Activated naive CD8-positive, alpha-beta T cell treated with anti-CD3 and anti-CD28 coated beads, Interleukin-2, amount 50 U/mL, for 24 hours (primary cell): ENCODE measurements at regions not wholly inside any gene's neighbourhood (a gene's known extent, or its start where the extent isn't known, plus 50 kb on each side); places are given as distances from the start of the nearest gene placed in this dataset.
"Not testable (repeated sequence)": the region's sequence is repeated elsewhere in the genome, so short reads cannot be mapped to it uniquely, and the experiment has no call there.

Experiments
- ATAC-seq: fragments of 150-1000 bp; cut with Tn5 transposase; one replicate; pipeline ENCODE4 v1.10.0; 2021
- DNase-seq: peaks from one replicate; pipeline ENCODE4 v3.0.0; 2021
- H3K27ac Mint-ChIP-seq: one replicate; pipeline ENCODE4 v1.8.0; 2021; ENCODE audit warnings: mild to moderate bottlenecking, mixed read lengths
- H3K27me3 Mint-ChIP-seq: one replicate; pipeline ENCODE4 v1.8.0; 2021; ENCODE audit warnings: mixed read lengths
- H3K36me3 Mint-ChIP-seq: one replicate; pipeline ENCODE4 v1.8.0; 2021; ENCODE audit warnings: low read depth, mixed read lengths
- H3K4me1 Mint-ChIP-seq: one replicate; pipeline ENCODE4 v1.8.0; 2021; ENCODE audit warnings: mixed read lengths
- H3K4me3 Mint-ChIP-seq: one replicate; pipeline ENCODE4 v1.8.0; 2021; ENCODE audit warnings: mild to moderate bottlenecking, moderate library complexity, mixed read lengths
- H3K9me3 Mint-ChIP-seq: one replicate; pipeline ENCODE4 v1.8.0; 2021; ENCODE audit warnings: mixed read lengths

DNA sequence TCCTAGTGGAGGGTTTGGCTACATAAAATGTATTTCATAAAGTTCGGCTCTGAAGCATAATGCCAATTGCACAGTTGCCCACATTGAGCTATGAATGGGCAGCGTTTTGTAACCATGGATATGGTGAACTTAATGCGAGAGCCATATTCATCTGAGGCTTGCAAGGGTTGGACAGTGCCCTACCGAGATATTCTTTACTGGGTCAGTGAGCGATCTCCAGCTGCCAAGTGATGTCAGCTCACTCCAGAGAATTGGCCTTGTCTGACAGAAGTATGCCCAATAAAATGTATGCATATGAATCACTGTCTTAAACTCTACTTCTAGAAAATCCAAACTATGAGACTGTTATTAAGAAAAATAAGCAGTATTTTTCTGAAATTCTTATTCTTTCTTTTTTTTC, 719.6 kb upstream of the CDH18 start:
- not testable (repeated sequence) for ATAC-seq

DNA sequence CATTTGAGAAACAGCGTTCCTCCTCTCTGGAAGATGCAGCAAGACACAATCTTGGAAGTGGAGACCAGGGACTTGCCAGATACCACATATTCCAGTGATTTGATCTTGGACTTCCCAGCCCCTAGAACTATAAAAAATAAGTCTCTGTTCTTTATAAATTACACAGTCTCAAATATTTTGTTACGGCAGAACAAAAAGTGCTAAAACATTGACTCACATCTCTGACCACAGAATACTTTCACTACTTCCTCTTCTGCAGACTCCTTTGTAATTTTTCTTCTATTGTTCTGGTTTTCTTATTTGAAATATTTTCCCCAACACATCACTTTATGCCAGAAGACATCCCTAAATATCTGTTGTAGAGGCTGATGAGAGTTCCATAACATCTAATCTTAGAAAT, 706.1 kb upstream of the CDH18 start:
- H3K9me3 Mint-ChIP-seq, result peaks cover 9% of the 10 kb centered on the region
- no peak overlapping the region for H3K27ac Mint-ChIP-seq
- no peak for DNase-seq
- H3K36me3 Mint-ChIP-seq, result no peaks in the 10 kb centered on the region
- no peaks in the 10 kb centered on the region for H3K27me3 Mint-ChIP-seq
- ATAC-seq, result no peak
- H3K4me1 Mint-ChIP-seq, result no peaks in the 10 kb centered on the region
- no peak overlapping the region for H3K4me3 Mint-ChIP-seq

More for the DNA sequence above, 719.6 kb upstream of the CDH18 start:
- H3K27ac Mint-ChIP-seq, DNase-seq, H3K4me1 Mint-ChIP-seq, H3K9me3 Mint-ChIP-seq, H3K36me3 Mint-ChIP-seq, H3K27me3 Mint-ChIP-seq, H3K4me3 Mint-ChIP-seq: not testable (repeated sequence)

DNA sequence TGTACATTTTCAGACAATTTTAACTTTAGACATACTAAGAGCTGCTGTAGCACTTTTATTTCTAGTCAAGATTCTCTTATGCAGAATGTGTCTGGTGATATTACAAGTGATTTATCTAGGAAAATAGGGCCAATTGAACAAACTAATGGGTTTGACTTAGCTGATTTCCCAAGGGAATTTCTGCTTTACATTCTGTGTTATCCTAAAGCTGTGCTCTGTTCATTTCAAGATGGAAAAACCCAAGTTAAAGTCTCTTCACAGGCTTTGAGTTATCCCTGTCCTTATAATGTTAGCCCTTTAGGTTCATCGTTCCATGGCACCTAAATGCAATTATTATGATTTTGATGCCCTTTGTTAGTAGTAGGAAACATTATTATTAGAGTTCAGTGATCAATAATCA, 704.9 kb upstream of the CDH18 start:
- no peaks in the 10 kb centered on the region for H3K4me1 Mint-ChIP-seq
- no peak overlapping the region for H3K27ac Mint-ChIP-seq

DNA sequence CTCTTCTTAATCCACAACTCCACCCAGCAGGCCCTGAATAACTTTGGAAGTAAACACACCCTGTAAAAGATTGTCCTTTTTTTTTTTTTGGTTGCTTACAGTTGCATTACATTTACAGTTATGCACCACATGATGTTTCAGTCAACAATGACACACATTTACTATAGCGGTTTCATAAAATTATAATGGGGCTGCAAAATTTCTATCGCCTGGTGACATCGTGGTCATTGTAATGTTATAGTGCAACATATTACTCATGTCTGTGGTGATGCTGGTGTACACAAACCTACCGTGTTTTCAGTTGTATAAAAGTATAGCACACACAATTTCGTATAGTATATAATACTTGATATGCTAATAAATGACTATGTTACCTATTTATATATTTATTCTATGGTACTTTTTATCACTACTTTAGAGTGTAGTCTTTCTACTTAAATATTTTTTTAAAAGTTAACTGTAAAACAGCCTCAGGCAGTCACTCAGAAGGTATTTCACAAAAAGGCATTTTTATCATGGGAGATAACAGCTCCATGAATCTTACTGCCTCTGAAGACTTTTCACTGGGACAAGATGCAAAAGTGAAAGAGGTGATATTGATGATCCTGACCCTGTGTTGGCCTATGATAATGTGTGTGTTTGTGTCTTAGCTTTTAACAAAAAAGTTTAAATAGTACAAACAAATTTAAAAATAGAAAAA, 695.4 kb upstream of the CDH18 start:
- Mint-ChIP-seq H3K4me1 (peaks cover 3% of the 10 kb centered on the region), H3K27ac (no peak overlapping the region), H3K27me3 (no peaks in the 10 kb centered on the region), H3K4me3 (no peak overlapping the region), H3K36me3 (no peaks in the 10 kb centered on the region), H3K9me3 (peaks cover 8% of the 10 kb centered on the region)
- no peak for ATAC-seq
- no peak for DNase-seq

More for the DNA sequence above, 704.9 kb upstream of the CDH18 start:
- H3K27me3 Mint-ChIP-seq, result no peaks in the 10 kb centered on the region
- H3K9me3 Mint-ChIP-seq, result peaks cover 9% of the 10 kb centered on the region
- no peak for ATAC-seq
- H3K36me3 Mint-ChIP-seq, result no peaks in the 10 kb centered on the region
- no peak overlapping the region for H3K4me3 Mint-ChIP-seq
- DNase-seq, result no peak

DNA sequence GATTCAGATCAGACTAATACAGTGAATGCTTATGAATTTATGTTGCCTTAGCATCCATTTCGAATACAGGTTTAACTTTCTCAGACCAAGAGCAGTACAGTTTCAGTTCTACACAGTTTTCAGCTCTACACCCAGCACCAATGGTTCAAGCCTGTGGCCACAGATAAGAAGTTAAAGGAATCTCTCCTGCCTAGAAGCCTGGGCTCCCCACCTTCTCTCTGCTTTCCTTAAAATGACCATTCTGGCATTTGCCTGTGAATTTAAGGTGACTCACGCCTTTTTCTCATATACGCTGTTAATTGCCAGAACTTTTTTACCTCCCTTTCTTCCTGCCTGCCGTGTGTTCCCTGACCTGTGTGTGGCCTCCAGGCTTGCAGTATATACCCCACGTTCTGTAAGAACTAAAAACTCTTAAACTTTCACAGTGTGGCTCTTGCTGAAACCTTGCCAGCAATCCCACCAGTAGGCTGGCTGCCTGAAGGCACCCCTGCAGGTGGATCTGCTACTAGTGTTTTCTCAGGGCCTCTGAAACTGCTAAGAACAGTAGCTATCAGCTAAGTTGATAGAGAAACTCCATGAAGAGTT, 692.8 kb upstream of the CDH18 start:
- no peak overlapping the region for H3K27ac Mint-ChIP-seq
- no peak overlapping the region for H3K4me3 Mint-ChIP-seq
- ATAC-seq, result no peak
- H3K36me3 Mint-ChIP-seq, result no peaks in the 10 kb centered on the region
- H3K9me3 Mint-ChIP-seq, result peaks cover 11% of the 10 kb centered on the region
- peaks cover 3% of the 10 kb centered on the region for H3K4me1 Mint-ChIP-seq
- no peaks in the 10 kb centered on the region for H3K27me3 Mint-ChIP-seq
- no peak for DNase-seq

DNA sequence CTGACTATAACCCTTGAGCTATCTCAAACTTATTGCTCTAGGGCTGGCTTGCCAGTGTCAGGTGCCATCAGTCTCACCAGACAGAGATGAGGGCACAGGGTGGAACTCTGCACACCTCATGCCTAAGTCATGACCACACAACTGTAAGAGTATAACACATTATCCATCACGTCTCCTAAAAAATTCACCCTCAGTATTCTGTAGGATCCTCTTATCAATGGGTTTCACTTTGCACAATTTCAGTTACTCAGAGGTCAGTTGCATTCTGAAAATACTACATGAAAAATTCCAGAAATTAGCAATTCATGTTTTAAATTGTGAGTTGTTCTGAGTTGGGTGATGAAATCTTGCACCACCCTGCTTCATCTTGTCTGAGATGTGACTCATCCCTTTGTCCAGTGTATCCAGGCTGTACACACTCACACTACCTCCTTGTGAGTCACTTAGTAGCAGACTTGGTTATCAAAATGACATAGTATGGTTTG, 690.9 kb upstream of the CDH18 start:
- H3K27ac Mint-ChIP-seq, result no peak overlapping the region
- peaks cover 3% of the 10 kb centered on the region for H3K4me1 Mint-ChIP-seq
- no peaks in the 10 kb centered on the region for H3K36me3 Mint-ChIP-seq
- H3K9me3 Mint-ChIP-seq, result peaks cover 6% of the 10 kb centered on the region
- DNase-seq (no peak), ATAC-seq (peak; percentile 71)
- no peaks in the 10 kb centered on the region for H3K27me3 Mint-ChIP-seq
- H3K4me3 Mint-ChIP-seq, result no peak overlapping the region

GRCh38 chr5:20678386-20678785, 690.4 kb upstream of the CDH18 start:
- no peak overlapping the region for H3K4me3 Mint-ChIP-seq
- ATAC-seq (no peak), DNase-seq (no peak)
- peaks cover 3% of the 10 kb centered on the region for H3K4me1 Mint-ChIP-seq
- no peak overlapping the region for H3K27ac Mint-ChIP-seq
- H3K27me3 Mint-ChIP-seq, result no peaks in the 10 kb centered on the region
- no peaks in the 10 kb centered on the region for H3K36me3 Mint-ChIP-seq
- H3K9me3 Mint-ChIP-seq, result peaks cover 6% of the 10 kb centered on the region

DNA sequence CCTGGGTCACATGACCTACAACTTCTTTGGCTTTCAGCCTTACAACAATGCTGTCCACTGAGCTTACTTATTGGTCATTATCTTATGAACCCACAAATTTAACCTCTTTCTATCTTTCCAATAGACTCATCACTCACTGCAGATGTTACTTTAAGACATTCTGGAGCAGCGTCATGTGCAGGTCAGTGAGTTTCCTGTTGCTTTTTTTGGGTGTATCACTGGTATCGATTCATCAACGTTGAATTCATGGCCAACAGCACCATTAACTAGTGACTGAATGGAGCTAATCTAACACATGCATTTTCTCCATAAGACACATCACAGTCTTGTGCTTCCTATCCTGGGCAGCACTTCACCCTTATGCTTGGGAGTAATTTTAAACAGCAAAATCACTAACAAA, 672.6 kb upstream of the CDH18 start:
- DNase-seq (no peak), ATAC-seq (no peak)
- Mint-ChIP-seq H3K27me3 (no peaks in the 10 kb centered on the region), H3K4me3 (no peak overlapping the region), H3K9me3 (no peaks in the 10 kb centered on the region), H3K36me3 (no peaks in the 10 kb centered on the region), H3K27ac (no peak overlapping the region), H3K4me1 (no peaks in the 10 kb centered on the region)

DNA sequence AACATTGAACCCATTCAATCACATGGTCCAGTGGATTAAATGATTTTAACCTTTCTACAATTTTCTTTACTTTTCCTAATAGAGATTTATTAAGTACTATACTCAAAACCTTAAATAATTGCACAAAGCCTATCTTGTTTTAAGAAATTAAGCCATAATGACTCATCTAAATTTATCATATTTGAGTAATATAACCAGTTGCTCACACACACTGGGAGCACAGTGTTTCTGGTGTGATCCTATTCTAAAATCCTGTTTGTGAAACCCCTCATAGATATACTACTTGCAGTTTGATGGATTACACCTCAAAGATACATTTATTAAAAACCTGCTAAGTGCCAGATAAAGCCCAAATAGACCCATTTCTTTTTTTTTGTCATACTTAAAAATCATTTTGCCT, 668.3 kb upstream of the CDH18 start:
- Mint-ChIP-seq H3K4me3 (no peak overlapping the region), H3K27ac (no peak overlapping the region)

DNA sequence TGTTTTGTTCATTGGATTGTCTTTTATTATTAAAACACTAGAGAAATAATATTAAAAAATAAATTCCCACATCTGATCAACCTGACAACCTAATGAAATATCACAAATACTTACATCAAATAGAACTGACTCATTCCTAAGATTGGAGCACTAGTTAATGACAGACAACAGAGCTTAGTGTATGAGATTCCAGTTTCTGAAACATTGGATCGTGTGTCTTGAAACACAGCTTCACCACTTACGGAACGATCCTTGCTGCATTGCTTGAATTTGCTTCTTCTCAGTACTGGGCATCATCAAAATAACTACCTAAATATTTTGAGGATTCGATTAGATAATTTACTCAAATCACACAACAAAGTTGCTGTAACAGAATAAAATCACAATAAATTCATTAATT, 667.2 kb upstream of the CDH18 start:
- no peak for ATAC-seq
- Mint-ChIP-seq H3K27ac (no peak overlapping the region), H3K36me3 (no peaks in the 10 kb centered on the region), H3K9me3 (peaks cover 22% of the 10 kb centered on the region), H3K27me3 (no peaks in the 10 kb centered on the region), H3K4me3 (no peak overlapping the region), H3K4me1 (no peaks in the 10 kb centered on the region)
- DNase-seq, result no peak

More for the DNA sequence above, 668.3 kb upstream of the CDH18 start:
- H3K9me3 Mint-ChIP-seq, result peaks cover 14% of the 10 kb centered on the region
- H3K27me3 Mint-ChIP-seq, result no peaks in the 10 kb centered on the region
- no peak for ATAC-seq
- no peaks in the 10 kb centered on the region for H3K36me3 Mint-ChIP-seq
- no peaks in the 10 kb centered on the region for H3K4me1 Mint-ChIP-seq
- no peak for DNase-seq

GRCh38 chr5:20654746-20655145, 666.7 kb upstream of the CDH18 start:
- no peaks in the 10 kb centered on the region for H3K36me3 Mint-ChIP-seq
- H3K9me3 Mint-ChIP-seq, result peaks cover 26% of the 10 kb centered on the region
- no peak overlapping the region for H3K27ac Mint-ChIP-seq
- H3K4me1 Mint-ChIP-seq, result no peaks in the 10 kb centered on the region
- no peaks in the 10 kb centered on the region for H3K27me3 Mint-ChIP-seq
- ATAC-seq (no peak), DNase-seq (no peak)
- no peak overlapping the region for H3K4me3 Mint-ChIP-seq

- Mint-ChIP-seq H3K27me3 (no peaks in the 10 kb centered on the region), H3K4me3 (no peak overlapping the region), H3K4me1 (no peaks in the 10 kb centered on the region), H3K36me3 (no peaks in the 10 kb centered on the region), H3K27ac (no peak overlapping the region), H3K9me3 (peaks cover 32% of the 10 kb centered on the region)
- ATAC-seq (no peak), DNase-seq (no peak)
Observed at GRCh38 chr5:20654033-20654432, 666.0 kb upstream of the CDH18 start.

- H3K9me3 Mint-ChIP-seq, result peaks cover 32% of the 10 kb centered on the region
- no peak for ATAC-seq
Observed at GRCh38 chr5:20649966-20650365, 662.0 kb upstream of the CDH18 start.

GRCh38 chr5:20648981-20649380, 661.0 kb upstream of the CDH18 start:
- no peaks in the 10 kb centered on the region for H3K27me3 Mint-ChIP-seq
- H3K36me3 Mint-ChIP-seq, result no peaks in the 10 kb centered on the region
- H3K4me3 Mint-ChIP-seq, result no peak overlapping the region
- DNase-seq (no peak), ATAC-seq (no peak)
- no peak overlapping the region for H3K27ac Mint-ChIP-seq
- H3K9me3 Mint-ChIP-seq, result peaks cover 32% of the 10 kb centered on the region
- H3K4me1 Mint-ChIP-seq, result no peaks in the 10 kb centered on the region

More at GRCh38 chr5:20649966-20650365, 662.0 kb upstream of the CDH18 start:
- Mint-ChIP-seq H3K36me3 (no peaks in the 10 kb centered on the region), H3K27ac (no peak overlapping the region), H3K4me3 (no peak overlapping the region), H3K27me3 (no peaks in the 10 kb centered on the region), H3K4me1 (no peaks in the 10 kb centered on the region)
- no peak for DNase-seq

GRCh38 chr5:20636686-20637085, 648.7 kb upstream of the CDH18 start:
- Mint-ChIP-seq H3K9me3 (peaks cover 14% of the 10 kb centered on the region), H3K4me3 (no peak overlapping the region), H3K27me3 (no peaks in the 10 kb centered on the region), H3K4me1 (no peaks in the 10 kb centered on the region), H3K27ac (no peak overlapping the region), H3K36me3 (no peaks in the 10 kb centered on the region)
- ATAC-seq, result no peak
- no peak for DNase-seq
